OCI-LY7 (cell line): ENCODE measurements at regions not wholly inside any gene's neighbourhood (a gene's known extent, or its start where the extent isn't known, plus 50 kb on each side); places are given as distances from the start of the nearest gene placed in this dataset.

Experiments
- BruUV-seq: library from RNA; stranded (reverse); fragments of 400-500 nt; replicated peaks from 2 replicates; lab custom pipeline; 2021; lab: Mats Ljungman, UMichigan
- CTCF ChIA-PET: fragments of 300-600 bp; sonication (Branson Sonifier 250); formaldehyde crosslinking; loops from one replicate; lab custom pipeline; 2022; ENCODE audit warnings: antibody characterized with exemption; ENCODE audit not compliant: unreplicated experiment; lab: Charles Lee
- POLR2A ChIA-PET: fragments of 300-600 bp; sonication (Branson Sonifier 250); formaldehyde crosslinking; loops from one replicate; lab custom pipeline; 2022; ENCODE audit warnings: antibody characterized with exemption; lab: Charles Lee
- DNase-seq: peaks from one replicate; pipeline ENCODE4 v3.0.0-alpha.2; 2015; ENCODE audit warnings: low spot score
- H2AFZ ChIP-seq: fragments of 200-600 bp; sonication (generic), shearing (Covaris generic); 2 replicates; pipeline ENCODE4 v1.6.1; 2014; ENCODE audit warnings: mild to moderate bottlenecking, antibody characterized with exemption, low read length, moderate library complexity
- H3K27ac ChIP-seq: fragments of 200-600 bp; sonication (generic); 2 replicates; pipeline ENCODE4 v1.5.1; 2014; ENCODE audit warnings: mixed run types, low read depth, mild to moderate bottlenecking, moderate library complexity, low read length, inconsistent platforms; ENCODE audit not compliant: poor library complexity, severe bottlenecking
- H3K36me3 ChIP-seq: fragments of 200-600 bp; sonication (generic); 2 replicates; pipeline ENCODE4 v1.6.1; 2014; ENCODE audit warnings: mild to moderate bottlenecking, antibody characterized with exemption, low read length, moderate library complexity, mixed read lengths; ENCODE audit not compliant: insufficient read depth
- H3K4me1 ChIP-seq: fragments of 200-600 bp; sonication (generic); 2 replicates; pipeline ENCODE4 v1.5.1; 2014; ENCODE audit warnings: mild to moderate bottlenecking, low read length; ENCODE audit not compliant: insufficient read depth, poor library complexity, severe bottlenecking
- H3K4me2 ChIP-seq: fragments of 200-600 bp; sonication (generic); 2 replicates; pipeline ENCODE4 v1.6.1; 2014; ENCODE audit warnings: mild to moderate bottlenecking, low read length
- H3K4me3 ChIP-seq: fragments of 200-600 bp; sonication (generic); 2 replicates; pipeline ENCODE4 v1.5.1; 2014; ENCODE audit warnings: mild to moderate bottlenecking, low read depth, low read length; ENCODE audit not compliant: poor library complexity, severe bottlenecking
- H3K79me2 ChIP-seq: fragments of 200-600 bp; sonication (generic); 2 replicates; pipeline ENCODE4 v1.6.1; 2016; ENCODE audit warnings: low read depth, mild to moderate bottlenecking, low read length, moderate library complexity, mixed read lengths; ENCODE audit not compliant: insufficient read depth
- H3K9me2 ChIP-seq: fragments of 200-600 bp; sonication (generic); 2 replicates; pipeline ENCODE4 v1.6.1; 2016; ENCODE audit warnings: mild to moderate bottlenecking, low read length, mixed read lengths; ENCODE audit not compliant: insufficient read depth
- H3K9me3 ChIP-seq: fragments of 200-600 bp; sonication (generic); 2 replicates; pipeline ENCODE4 v1.6.1; 2014; ENCODE audit warnings: mild to moderate bottlenecking, mixed run types, low read length, mixed read lengths
- H4K20me1 ChIP-seq: fragments of 200-600 bp; sonication (generic); 2 replicates; pipeline ENCODE4 v1.6.1; 2014; ENCODE audit warnings: mild to moderate bottlenecking, antibody characterized with exemption, low read length, moderate library complexity, mixed read lengths; ENCODE audit not compliant: insufficient read depth
- EZH2phosphoT487 ChIP-seq: fragments of 200-600 bp; sonication (generic); IDR thresholded peaks from 2 replicates; pipeline ENCODE4 v1.6.1; 2018; ENCODE audit warnings: low read depth, borderline replicate concordance, mild to moderate bottlenecking, mixed run types, antibody characterized with exemption, low read length, moderate library complexity, mixed read lengths
- intact Hi-C: fragments of 100-400 bp; cut with micrococcal nuclease; formaldehyde crosslinking; loops from one replicate; pipeline ENCODE4 v1.10.0; 2022; ENCODE audit not compliant: unreplicated experiment
- TF ChIP-seq, protein P1 (sequence below): fragments of 200-600 bp; sonication (generic); conservative IDR thresholded peaks from 2 replicates; pipeline ENCODE4 v1.5.1; 2014; ENCODE audit warnings: mild to moderate bottlenecking, antibody characterized with exemption, low read length, moderate library complexity, mixed read lengths

DNA sequence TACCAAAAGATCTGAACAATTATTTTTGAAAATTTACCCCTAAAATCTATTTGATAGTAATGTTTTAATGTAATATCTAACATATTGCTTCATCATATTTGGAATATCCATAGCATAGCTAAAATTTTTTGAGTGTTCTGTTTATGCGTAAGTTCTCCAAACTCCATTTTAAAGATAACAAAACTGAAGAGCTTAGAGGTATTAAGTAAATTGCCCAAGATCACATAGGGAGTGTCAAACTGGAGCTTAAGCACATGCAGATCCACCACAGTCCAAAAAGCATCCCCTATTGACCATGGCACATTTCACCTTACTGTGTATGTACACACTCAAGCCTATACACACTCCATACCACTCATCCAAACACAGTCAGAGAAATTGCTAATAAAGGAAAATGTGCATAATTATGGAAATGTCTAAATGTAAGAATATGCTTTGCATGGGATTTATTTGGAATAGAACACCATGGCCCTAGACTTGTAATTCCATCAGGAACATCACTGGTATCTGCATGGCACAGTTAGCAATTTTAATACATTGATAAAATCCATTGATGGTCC is 85.2 kb upstream of the TGFBR2 start:
- no peak overlapping the region for H3K27ac ChIP-seq
- H3K4me2 ChIP-seq: no peak overlapping the region
- H4K20me1 ChIP-seq: no peaks in the 10 kb centered on the region
- no peaks in the 10 kb centered on the region for H3K79me2 ChIP-seq
- H3K9me3 ChIP-seq: no peaks in the 10 kb centered on the region
- POLR2A ChIA-PET: interaction anchor here (0.6 to 0.7 kb wide), 3 partner anchors 8 to 1706 kb away, joined by 3 to 5 read pairs (median 3); no protein-coding TSS in a partner anchor
- CTCF ChIA-PET: no interaction called here
- DNase-seq: no peak
- no TSS peak for BruUV-seq
- no peak overlapping the region for H2AFZ ChIP-seq
- no peaks in the 10 kb centered on the region for H3K36me3 ChIP-seq
- H3K4me3 ChIP-seq: no peak overlapping the region
- intact Hi-C loops: loop anchor here (5.0 kb wide), 1 partner anchor 171 kb away; no protein-coding TSS in a partner anchor
- no peak for TF ChIP-seq EZH2phosphoT487
- TF ChIP-seq, protein P1, sequence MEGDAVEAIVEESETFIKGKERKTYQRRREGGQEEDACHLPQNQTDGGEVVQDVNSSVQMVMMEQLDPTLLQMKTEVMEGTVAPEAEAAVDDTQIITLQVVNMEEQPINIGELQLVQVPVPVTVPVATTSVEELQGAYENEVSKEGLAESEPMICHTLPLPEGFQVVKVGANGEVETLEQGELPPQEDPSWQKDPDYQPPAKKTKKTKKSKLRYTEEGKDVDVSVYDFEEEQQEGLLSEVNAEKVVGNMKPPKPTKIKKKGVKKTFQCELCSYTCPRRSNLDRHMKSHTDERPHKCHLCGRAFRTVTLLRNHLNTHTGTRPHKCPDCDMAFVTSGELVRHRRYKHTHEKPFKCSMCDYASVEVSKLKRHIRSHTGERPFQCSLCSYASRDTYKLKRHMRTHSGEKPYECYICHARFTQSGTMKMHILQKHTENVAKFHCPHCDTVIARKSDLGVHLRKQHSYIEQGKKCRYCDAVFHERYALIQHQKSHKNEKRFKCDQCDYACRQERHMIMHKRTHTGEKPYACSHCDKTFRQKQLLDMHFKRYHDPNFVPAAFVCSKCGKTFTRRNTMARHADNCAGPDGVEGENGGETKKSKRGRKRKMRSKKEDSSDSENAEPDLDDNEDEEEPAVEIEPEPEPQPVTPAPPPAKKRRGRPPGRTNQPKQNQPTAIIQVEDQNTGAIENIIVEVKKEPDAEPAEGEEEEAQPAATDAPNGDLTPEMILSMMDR: no peak
- H3K9me2 ChIP-seq: no peaks in the 10 kb centered on the region
- H3K4me1 ChIP-seq: no peaks in the 10 kb centered on the region

DNA sequence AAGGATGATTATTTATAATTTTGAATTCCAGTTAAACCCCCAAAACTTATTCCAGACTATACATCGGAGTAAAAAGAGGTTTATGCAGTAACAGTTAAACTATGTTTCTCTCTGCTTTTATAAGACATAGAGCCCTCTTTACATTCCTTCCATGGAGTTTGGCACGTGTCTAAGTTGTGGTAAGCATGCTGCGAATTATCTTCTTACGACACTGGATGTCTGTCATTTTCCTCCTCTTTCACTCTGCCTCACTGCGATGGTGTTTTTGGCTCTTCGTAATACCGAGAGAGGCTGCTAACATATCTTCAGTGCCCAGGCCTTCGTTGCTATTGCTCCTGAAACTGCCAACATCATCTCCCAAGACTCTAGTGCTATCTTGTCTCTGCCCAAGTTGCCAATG is 83.9 kb upstream of the TGFBR2 start:
- no peak for DNase-seq
- POLR2A ChIA-PET: no interaction called here
- BruUV-seq: no TSS peak

More for the DNA sequence above, 83.9 kb upstream of the TGFBR2 start:
- H3K9me2 ChIP-seq: no peaks in the 10 kb centered on the region
- H3K36me3 ChIP-seq: no peaks in the 10 kb centered on the region
- no peak overlapping the region for H3K4me3 ChIP-seq
- no peak overlapping the region for H3K4me2 ChIP-seq
- H3K27ac ChIP-seq: no peak overlapping the region
- TF ChIP-seq, protein P1: no peak
- no peak for TF ChIP-seq EZH2phosphoT487
- no peaks in the 10 kb centered on the region for H3K4me1 ChIP-seq
- no peaks in the 10 kb centered on the region for H3K9me3 ChIP-seq
- H4K20me1 ChIP-seq: no peaks in the 10 kb centered on the region
- no peaks in the 10 kb centered on the region for H3K79me2 ChIP-seq
- H2AFZ ChIP-seq: no peak overlapping the region
- CTCF ChIA-PET: no interaction called here
- intact Hi-C loops: loop anchor here (5.0 kb wide), 1 partner anchor 170 kb away; no protein-coding TSS in a partner anchor
